GM18868 (cell line): ENCODE measurements at regions not wholly inside any gene's neighbourhood (a gene's known extent, or its start where the extent isn't known, plus 50 kb on each side); places are given as distances from the start of the nearest gene placed in this dataset.
"Not testable (repeated sequence)": the region's sequence is repeated elsewhere in the genome, so short reads cannot be mapped to it uniquely, and the experiment has no call there.

ENCODE experiments used
- ATAC-seq: cut with Tn5 transposase; IDR thresholded peaks from one replicate; pipeline ENCODE4 v1.9.1; 2021; ENCODE audit warnings: mild to moderate bottlenecking, moderate library complexity; ENCODE audit not compliant: unreplicated experiment

DNA sequence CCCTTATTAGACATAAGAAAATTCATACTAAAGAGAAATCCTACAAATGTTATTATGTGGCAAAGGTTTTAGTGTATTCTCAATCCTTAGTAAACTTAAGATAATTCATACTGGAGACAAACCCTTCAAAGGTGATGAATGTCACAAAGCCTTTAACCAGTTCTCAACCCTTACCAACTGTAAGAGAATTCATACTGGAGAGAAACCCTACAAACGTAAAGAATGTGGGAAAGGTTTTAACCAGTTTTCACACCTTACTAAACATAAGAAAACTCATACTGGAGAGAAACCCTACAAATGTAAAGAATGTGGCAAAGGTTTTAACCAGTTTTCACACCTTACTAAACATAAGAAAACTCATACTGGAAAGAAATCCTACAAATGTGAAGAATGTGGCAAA lies 93.2 kb downstream of the ZNF680 start:
- no peak for ATAC-seq

DNA sequence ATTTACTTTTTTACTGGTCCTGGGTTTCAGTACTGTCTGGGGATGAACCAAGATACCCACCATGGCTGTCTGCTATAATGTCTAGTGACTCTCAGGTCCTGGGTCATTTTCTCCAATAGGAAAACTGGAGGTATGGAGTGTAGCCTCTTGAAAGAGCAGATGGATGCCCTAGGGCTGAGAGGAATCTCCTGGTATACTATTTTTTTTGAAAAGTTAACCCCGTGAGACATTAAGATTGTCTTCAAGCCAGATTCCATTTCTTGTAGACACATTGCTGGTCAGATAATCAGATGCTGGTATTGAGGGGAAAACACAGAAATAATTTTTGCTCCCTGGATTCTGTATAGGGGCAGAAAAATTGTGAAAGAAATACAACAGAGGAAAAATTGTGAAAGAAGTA lies 97.3 kb downstream of the ZNF680 start:
- no peak for ATAC-seq

DNA sequence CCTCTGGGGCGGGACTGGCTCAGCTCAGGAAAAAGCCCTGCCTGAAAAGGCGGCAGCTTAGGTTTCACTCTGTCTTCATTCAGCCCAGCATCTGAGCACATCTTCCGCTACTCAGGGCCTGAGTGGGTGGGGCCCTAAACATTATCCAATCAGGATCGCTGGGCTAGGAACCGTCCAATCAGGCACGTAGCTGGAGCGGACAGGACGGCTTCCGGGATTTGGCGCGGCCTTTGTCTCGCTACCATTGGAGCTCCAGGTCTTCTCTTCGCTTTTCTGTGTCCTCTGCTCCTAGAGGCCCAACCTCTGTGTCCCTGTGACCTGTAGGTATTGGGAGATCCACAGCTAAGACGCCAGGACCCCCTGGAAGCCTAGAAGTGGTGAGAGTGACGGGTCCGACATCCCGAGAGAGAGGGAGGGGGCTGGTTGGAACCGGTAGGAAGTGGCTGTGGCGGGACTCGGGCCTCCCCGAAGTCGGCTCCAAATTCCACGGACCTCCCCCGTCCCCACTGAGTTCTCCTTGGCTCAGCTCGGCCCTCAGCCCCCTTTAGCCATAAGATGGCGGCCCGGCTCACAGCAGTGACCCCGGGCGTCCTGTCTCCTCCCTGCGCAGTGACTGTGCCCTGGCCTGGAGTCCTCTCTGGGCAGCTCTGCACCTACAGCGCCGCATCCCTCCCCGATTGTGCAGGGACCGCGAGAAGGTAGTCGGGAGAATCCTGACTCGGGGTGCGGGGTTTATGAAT lies 99.1 kb downstream of the ZNF680 start:
- peak; percentile 96 for ATAC-seq

DNA sequence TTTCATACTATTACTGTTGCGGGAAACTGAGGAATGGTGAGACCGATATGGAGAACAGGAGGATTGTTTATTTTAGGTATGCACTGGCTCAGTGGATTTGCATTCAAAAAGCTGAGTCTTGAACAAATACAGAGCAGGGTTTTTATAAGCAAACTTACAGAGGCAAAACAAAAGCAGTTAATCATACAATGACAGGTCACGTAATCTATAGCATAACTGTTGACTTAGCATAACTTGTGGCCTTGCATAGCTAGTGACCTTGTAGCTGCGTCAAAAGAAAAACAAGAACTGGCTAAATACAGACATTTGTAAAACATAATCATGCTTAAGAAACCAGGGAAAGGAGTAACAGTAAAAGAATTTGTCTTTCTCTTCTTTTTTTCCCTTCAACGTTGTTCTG lies 103.0 kb downstream of the ZNF680 start:
- ATAC-seq, result not testable (repeated sequence)

DNA sequence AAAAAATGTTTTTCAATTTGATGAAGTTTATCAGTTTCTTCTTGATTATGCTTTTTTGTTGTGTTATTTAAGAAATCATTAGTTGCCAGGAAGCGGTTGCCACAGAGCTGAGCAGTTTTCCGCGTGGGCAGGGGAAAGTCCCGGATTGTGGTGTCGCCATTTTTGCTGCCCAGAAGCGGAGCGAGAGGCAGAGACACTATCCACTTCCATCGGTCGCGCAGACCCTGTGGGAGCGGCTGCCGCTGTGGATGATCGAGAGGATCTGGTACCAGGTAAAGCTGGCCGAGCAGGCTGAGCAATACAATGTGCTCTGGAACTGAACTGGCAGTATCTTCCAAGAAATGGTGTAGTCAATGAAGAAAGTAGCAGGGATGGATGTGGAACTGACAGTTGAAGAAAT lies 119.8 kb downstream of the ZNF736 start:
- no peak for ATAC-seq

DNA sequence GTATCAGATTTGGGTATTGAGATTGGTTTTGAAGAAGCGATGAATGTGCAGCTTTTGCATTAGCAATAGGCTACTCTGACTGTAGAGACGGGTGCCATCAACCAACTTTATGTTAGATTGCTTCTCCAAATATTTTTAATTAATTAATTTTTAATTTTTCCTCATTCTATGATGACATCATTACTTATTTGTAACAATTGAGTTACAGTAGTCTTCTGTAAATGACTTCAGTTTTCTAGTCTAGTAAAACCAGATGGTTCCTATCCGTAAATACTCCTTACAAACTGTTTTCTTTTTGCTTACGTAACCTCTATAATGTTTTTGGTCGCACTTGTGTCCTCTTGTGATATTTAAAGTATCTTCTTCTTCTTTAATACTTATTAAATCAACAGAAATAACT lies 118.1 kb downstream of the ZNF736 start:
- no peak for ATAC-seq

DNA sequence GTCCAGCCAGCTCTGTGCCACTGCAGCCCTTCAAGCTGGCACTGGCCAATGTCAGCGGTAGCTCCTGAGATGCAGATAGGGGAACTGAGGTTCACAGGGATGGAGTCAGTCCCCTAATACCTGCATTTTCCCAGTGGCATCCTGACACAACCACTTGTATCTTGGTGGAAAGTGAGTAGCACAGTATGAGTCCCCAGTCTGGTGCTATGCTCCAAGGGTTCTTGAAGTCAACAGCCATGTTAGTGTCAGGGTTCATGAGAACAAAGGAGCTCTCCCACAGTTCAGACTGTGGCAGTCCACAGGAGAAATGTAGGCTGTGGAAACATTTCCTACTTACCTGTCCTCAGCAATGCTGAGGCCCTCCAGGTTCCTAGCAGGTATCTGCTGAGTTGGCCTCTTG lies 115.5 kb downstream of the ZNF736 start:
- ATAC-seq, result no peak

DNA sequence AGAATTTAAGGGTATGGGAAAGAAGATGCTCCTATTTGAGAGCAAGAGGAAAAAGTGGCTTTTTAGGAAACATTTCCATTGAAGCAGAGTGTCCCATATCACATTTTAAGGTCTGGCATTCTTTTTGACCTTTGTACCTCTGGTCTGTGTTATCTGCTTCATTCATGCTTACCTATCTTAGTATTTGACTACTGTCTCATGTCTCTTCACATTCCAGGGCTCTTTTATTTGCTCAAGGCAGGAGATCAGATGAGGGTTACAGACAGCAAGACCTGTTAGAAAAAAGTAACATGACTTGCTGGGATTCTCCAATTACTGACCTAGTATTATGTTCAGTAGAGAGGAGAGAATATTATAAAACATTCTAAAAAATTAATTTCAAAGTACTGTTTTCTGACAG lies 111.7 kb downstream of the ZNF736 start:
- not testable (repeated sequence) for ATAC-seq

DNA sequence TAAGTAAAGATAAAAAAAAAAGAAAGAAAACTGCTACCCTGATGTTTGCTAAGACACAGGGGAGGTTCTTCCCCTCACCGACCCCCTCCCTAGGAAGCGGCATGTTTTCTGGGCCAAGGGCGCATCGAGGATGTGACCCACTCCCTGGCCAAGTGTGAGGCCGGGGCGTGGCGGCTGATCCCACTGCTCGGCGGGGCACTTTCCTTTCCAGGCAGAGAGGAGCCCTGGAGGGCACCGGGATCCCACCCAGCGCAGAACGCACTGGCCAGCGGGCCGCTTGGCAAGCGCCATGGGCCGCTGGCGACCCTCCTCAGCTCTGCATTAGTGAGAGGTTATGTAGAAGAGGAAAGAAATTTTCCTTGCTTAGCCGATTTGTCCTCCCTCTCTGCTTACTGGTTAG lies 93.4 kb downstream of the ZNF736 start:
- ATAC-seq, result no peak
